H1 (cell line): ENCODE measurements at regions not wholly inside any gene's neighbourhood (a gene's known extent, or its start where the extent isn't known, plus 50 kb on each side); places are given as distances from the start of the nearest gene placed in this dataset.

Source experiments
- CTCF ChIP-seq, 3 experiments: IDR thresholded peaks; 1 replicate in 2 of 3; 2 replicates in 1 of 3; pipeline versions ENCODE4 v1.5.1 to v1.6.1; 2011; ENCODE audit warnings: low read length in 3 of 3, mild to moderate bottlenecking in 3 of 3, inconsistent platforms in 2 of 3, low read depth in 1 of 3, moderate library complexity in 1 of 3; ENCODE audit not compliant: insufficient read depth in 1 of 3; ENCODE audit errors: control extremely low read depth in 1 of 3
- POLR2AphosphoS5 ChIP-seq: IDR thresholded peaks from 2 replicates; pipeline ENCODE4 v1.6.1; 2011; ENCODE audit warnings: low read depth, low read length
- TF ChIP-seq, protein P1 (sequence below): IDR thresholded peaks from 2 replicates; pipeline ENCODE4 v1.6.1; 2012; ENCODE audit warnings: inconsistent platforms

- TF ChIP-seq CTCF (IDR thresholded peaks at IDR 0.05; ENCODE audit: control extremely low read depth in 1 of 3, insufficient read depth in 1 of 3, low read depth in 1 of 3, low read length in 3 of 3) (no peak), POLR2AphosphoS5 (no peak)
- TF ChIP-seq, protein P1, sequence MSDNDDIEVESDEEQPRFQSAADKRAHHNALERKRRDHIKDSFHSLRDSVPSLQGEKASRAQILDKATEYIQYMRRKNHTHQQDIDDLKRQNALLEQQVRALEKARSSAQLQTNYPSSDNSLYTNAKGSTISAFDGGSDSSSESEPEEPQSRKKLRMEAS = no peak
Measured at GRCh38 chr14:62017651-62018230, 255.5 kb downstream of the SNAPC1 start.
